DMS 273 treated with DMSO at 0.1 percent for 48 hours (cell line): ENCODE measurements at regions not wholly inside any gene's neighbourhood (a gene's known extent, or its start where the extent isn't known, plus 50 kb on each side); places are given as distances from the start of the nearest gene placed in this dataset.

ENCODE experiments used
- DNase-seq: peaks from one replicate; lab custom pipeline; 2025; lab: John Stamatoyannopoulos, UW

- no peak for DNase-seq
Measured at GRCh38 chr15:70301396-70301795, 203.7 kb upstream of the TLE3 start.

GRCh38 chr15:70299931-70300869 lies 202.5 kb upstream of the TLE3 start:
- no peak for DNase-seq

GRCh38 chr15:70297465-70298058 lies 199.8 kb upstream of the TLE3 start:
- DNase-seq: no peak

GRCh38 chr15:70294731-70295305 lies 197.1 kb upstream of the TLE3 start:
- no peak for DNase-seq

GRCh38 chr15:70293591-70294470 lies 196.1 kb upstream of the TLE3 start:
- no peak for DNase-seq

- DNase-seq: no peak
Measured at GRCh38 chr15:70293138-70293537, 195.4 kb upstream of the TLE3 start.

- no peak for DNase-seq
Measured at GRCh38 chr15:70292076-70292760, 194.5 kb upstream of the TLE3 start.

- DNase-seq: no peak
Measured at GRCh38 chr15:70291305-70292075, 193.8 kb upstream of the TLE3 start.

- no peak for DNase-seq
Measured at GRCh38 chr15:70290708-70291107, 193.0 kb upstream of the TLE3 start.

- no peak for DNase-seq
Measured at GRCh38 chr15:70289191-70289955, 191.7 kb upstream of the TLE3 start.

- DNase-seq: no peak
Measured at GRCh38 chr15:70286113-70286806, 188.5 kb upstream of the TLE3 start.

GRCh38 chr15:70284438-70285214 lies 186.9 kb upstream of the TLE3 start:
- no peak for DNase-seq

- no peak for DNase-seq
Measured at GRCh38 chr15:70283511-70283910, 185.8 kb upstream of the TLE3 start.

GRCh38 chr15:70281811-70282307 lies 184.1 kb upstream of the TLE3 start:
- DNase-seq: no peak

- no peak for DNase-seq
Measured at GRCh38 chr15:70281261-70281810, 183.6 kb upstream of the TLE3 start.

- no peak for DNase-seq
Measured at GRCh38 chr15:70280781-70281180, 183.1 kb upstream of the TLE3 start.

GRCh38 chr15:70279096-70279495 lies 181.4 kb upstream of the TLE3 start:
- no peak for DNase-seq

GRCh38 chr15:70278644-70279043 lies 180.9 kb upstream of the TLE3 start:
- no peak for DNase-seq
